Neuronal stem cell (in vitro differentiated cells): ENCODE measurements at regions not wholly inside any gene's neighbourhood (a gene's known extent, or its start where the extent isn't known, plus 50 kb on each side); places are given as distances from the start of the nearest gene placed in this dataset.
"Not testable (repeated sequence)": the region's sequence is repeated elsewhere in the genome, so short reads cannot be mapped to it uniquely, and the experiment has no call there.

Experiments
- DNase-seq: peaks from one replicate; pipeline ENCODE4 v3.0.0-alpha.2; 2013; ENCODE audit warnings: low spot score
- H2AFZ ChIP-seq: one replicate; pipeline ENCODE4 v1.6.1; 2013; ENCODE audit warnings: mild to moderate bottlenecking, low read length, inconsistent platforms
- H2AK5ac ChIP-seq: 2 replicates; pipeline ENCODE4 v1.6.1; 2013; ENCODE audit warnings: low read depth, mild to moderate bottlenecking, inconsistent platforms, low read length, moderate library complexity, mixed read lengths
- H2BK120ac ChIP-seq: 2 replicates; pipeline ENCODE4 v1.6.1; 2013; ENCODE audit warnings: low read depth, mild to moderate bottlenecking, inconsistent platforms, low read length, moderate library complexity, mixed read lengths
- H2BK12ac ChIP-seq: one replicate; pipeline ENCODE4 v1.6.1; 2013; ENCODE audit warnings: low read length, inconsistent platforms
- H2BK15ac ChIP-seq: 2 replicates; pipeline ENCODE4 v1.6.1; 2013; ENCODE audit warnings: mild to moderate bottlenecking, low read length, inconsistent platforms, mixed read lengths
- H2BK5ac ChIP-seq: one replicate; pipeline ENCODE4 v1.6.1; 2013; ENCODE audit warnings: inconsistent platforms, mild to moderate bottlenecking, low read length, moderate library complexity
- H3K14ac ChIP-seq: one replicate; pipeline ENCODE4 v1.6.1; 2013; ENCODE audit warnings: low read length, inconsistent platforms
- H3K18ac ChIP-seq: 2 replicates; pipeline ENCODE4 v1.6.1; 2013; ENCODE audit warnings: low read length, inconsistent platforms
- H3K23ac ChIP-seq: 2 replicates; pipeline ENCODE4 v1.6.1; 2013; ENCODE audit warnings: low read depth, mild to moderate bottlenecking, mixed read lengths, low read length, inconsistent platforms; ENCODE audit not compliant: poor library complexity
- H3K27ac ChIP-seq: replicated peaks from 3 replicates; pipeline ENCODE4 v1.5.1; 2013; ENCODE audit warnings: low read length, inconsistent platforms
- H3K27me3 ChIP-seq, 3 experiments: 2 replicates each; pipeline ENCODE4 v1.6.1; 2013; ENCODE audit warnings: low read length in 3 of 3, mild to moderate bottlenecking in 2 of 3, inconsistent platforms in 1 of 3, low read depth in 1 of 3, mixed read lengths in 1 of 3, moderate library complexity in 1 of 3; ENCODE audit not compliant: control insufficient read depth in 3 of 3, insufficient read depth in 3 of 3
- H3K36me3 ChIP-seq, 2 donors: replicated peaks in 1 of 2; 2 replicates each; pipeline ENCODE4 v1.6.1; 2013; ENCODE audit warnings: low read length in 2 of 2; ENCODE audit not compliant: control insufficient read depth in 2 of 2, insufficient read depth in 2 of 2
- H3K4ac ChIP-seq: 2 replicates; pipeline ENCODE4 v1.6.1; 2013; ENCODE audit warnings: inconsistent platforms, mild to moderate bottlenecking, low read length, moderate library complexity
- H3K4me1 ChIP-seq, 2 donors: 1 replicate in 1 of 2; 2 replicates in 1 of 2; pipeline ENCODE4 v1.6.1; 2013; ENCODE audit warnings: low read length in 2 of 2, low read depth in 1 of 2; ENCODE audit not compliant: control insufficient read depth in 2 of 2, insufficient read depth in 1 of 2
- H3K4me2 ChIP-seq: one replicate; pipeline ENCODE4 v1.6.1; 2013; ENCODE audit warnings: mild to moderate bottlenecking, low read length, inconsistent platforms; ENCODE audit not compliant: insufficient read depth, poor library complexity, severe bottlenecking
- H3K4me3 ChIP-seq, 2 donors: 2 replicates each; pipeline ENCODE4 v1.5.1; 2013; ENCODE audit warnings: low read length in 2 of 2, mild to moderate bottlenecking in 2 of 2, inconsistent platforms in 1 of 2, moderate library complexity in 1 of 2
- H3K79me1 ChIP-seq: one replicate; pipeline ENCODE4 v1.6.1; 2013; ENCODE audit warnings: low read depth, mild to moderate bottlenecking, inconsistent platforms, low read length, moderate library complexity
- H3K9ac ChIP-seq: one replicate; pipeline ENCODE4 v1.6.1; 2013; ENCODE audit warnings: mild to moderate bottlenecking, low read depth, low read length, inconsistent platforms; ENCODE audit not compliant: poor library complexity
- H3K9me3 ChIP-seq, 2 donors: replicated peaks in 1 of 2; 2 replicates each; pipeline versions ENCODE3 to v1.6.1; 2013; ENCODE audit warnings: low read length in 2 of 2, mild to moderate bottlenecking in 2 of 2, inconsistent platforms in 1 of 2, low read depth in 1 of 2, mixed read lengths in 1 of 2, moderate library complexity in 1 of 2; ENCODE audit not compliant: control insufficient read depth in 2 of 2, insufficient read depth in 1 of 2
- H4K8ac ChIP-seq: one replicate; pipeline ENCODE4 v1.6.1; 2013; ENCODE audit warnings: low read depth, mild to moderate bottlenecking, inconsistent platforms, low read length, moderate library complexity
- H4K91ac ChIP-seq: one replicate; pipeline ENCODE4 v1.6.1; 2013; ENCODE audit warnings: low read length, low read depth, mild to moderate bottlenecking, inconsistent platforms; ENCODE audit not compliant: poor library complexity
- WGBS, 2 donors: extraction: QIAGEN DNeasy Blood & Tissue Kit; methylation state at CpG; one replicate each; pipeline ENCODE4 v1.1.7; 2013; ENCODE audit warnings: missing lambda C conversion rate in 2 of 2, mixed read lengths in 1 of 2; ENCODE audit not compliant: insufficient read length in 2 of 2, insufficient replicate concordance in 1 of 2; ENCODE audit errors: extremely low coverage in 2 of 2; 5-methylcytosine and 5-hydroxymethylcytosine counted together

DNA sequence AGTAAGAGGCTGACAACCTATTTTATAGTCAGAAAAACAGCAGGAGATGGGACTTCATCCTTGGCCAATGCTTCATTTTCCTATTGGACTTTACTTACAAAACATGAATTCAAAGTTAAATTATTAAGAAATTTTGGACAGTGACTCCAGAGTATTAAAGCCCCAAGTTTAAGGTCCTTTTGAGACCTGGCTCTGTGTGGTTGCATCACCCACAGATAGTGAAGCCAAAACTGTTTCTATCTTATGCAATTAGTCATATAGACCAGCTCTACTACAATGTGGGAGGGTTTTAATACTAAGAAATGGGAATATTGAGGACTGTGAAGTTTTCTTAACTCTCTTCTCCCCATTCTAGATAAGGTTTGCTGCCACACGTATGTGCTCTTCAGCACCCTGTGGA is 196.7 kb upstream of the AR start:
- Histone ChIP-seq H2BK12ac (no peak overlapping the region), H3K79me1 (no peaks in the 10 kb centered on the region), H2BK5ac (no peak overlapping the region), H2AK5ac (no peak overlapping the region), H3K23ac (no peak overlapping the region), H3K9ac (no peak overlapping the region), H3K4me1 (no peaks in the 10 kb centered on the region), H3K4me3 (no peak overlapping the region), H3K27me3 (no peaks in the 10 kb centered on the region), H3K14ac (no peak overlapping the region), H2AFZ (no peak overlapping the region), H2BK15ac (no peak overlapping the region), H2BK120ac (no peak overlapping the region), H3K4ac (no peak overlapping the region), H3K36me3 (no peaks in the 10 kb centered on the region), H3K27ac (no peak overlapping the region), H4K91ac (no peak overlapping the region), H4K8ac (no peak overlapping the region), H3K4me2 (no peak overlapping the region), H3K9me3 (no peaks in the 10 kb centered on the region), H3K18ac (no peak overlapping the region)
- no peak for DNase-seq
- no CpG with 5 or more reads among the region's 1 CpG for WGBS, 2 donors

DNA sequence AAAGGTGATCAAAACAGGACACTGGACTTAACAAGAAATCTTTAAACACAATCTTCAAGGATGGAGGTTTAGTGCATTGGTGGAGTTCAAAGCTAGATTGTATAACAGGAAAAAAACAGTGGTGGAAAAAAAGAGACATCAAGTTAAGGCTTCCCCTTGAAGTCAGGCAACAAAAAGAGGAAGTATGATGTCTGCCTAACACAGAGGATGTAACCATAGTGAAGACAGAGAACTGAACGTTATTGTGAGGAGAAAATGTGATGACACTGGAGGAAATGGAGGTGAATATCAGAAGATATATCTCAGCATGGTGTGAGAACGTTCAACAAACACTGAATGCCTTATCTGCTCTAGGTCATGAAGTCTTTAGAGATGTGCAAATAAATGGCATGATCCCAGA is 192.4 kb upstream of the AR start:
- no CpG with 5 or more reads among the region's 2 CpGs for WGBS, 2 donors
- Histone ChIP-seq H4K91ac (no peak overlapping the region), H3K79me1 (no peaks in the 10 kb centered on the region), H3K14ac (no peak overlapping the region), H2BK120ac (no peak overlapping the region), H3K4me1 (no peaks in the 10 kb centered on the region), H2AFZ (no peak overlapping the region), H3K9me3 (no peaks in the 10 kb centered on the region), H3K27ac (no peak overlapping the region), H4K8ac (no peak overlapping the region), H3K27me3 (no peaks in the 10 kb centered on the region), H3K9ac (no peak overlapping the region), H3K23ac (no peak overlapping the region), H3K18ac (no peak overlapping the region), H3K4me3 (no peak overlapping the region), H2BK15ac (no peak overlapping the region), H3K4ac (no peak overlapping the region), H3K36me3 (no peaks in the 10 kb centered on the region), H2BK5ac (no peak overlapping the region), H2AK5ac (no peak overlapping the region), H3K4me2 (no peak overlapping the region), H2BK12ac (no peak overlapping the region)
- DNase-seq, result no peak

DNA sequence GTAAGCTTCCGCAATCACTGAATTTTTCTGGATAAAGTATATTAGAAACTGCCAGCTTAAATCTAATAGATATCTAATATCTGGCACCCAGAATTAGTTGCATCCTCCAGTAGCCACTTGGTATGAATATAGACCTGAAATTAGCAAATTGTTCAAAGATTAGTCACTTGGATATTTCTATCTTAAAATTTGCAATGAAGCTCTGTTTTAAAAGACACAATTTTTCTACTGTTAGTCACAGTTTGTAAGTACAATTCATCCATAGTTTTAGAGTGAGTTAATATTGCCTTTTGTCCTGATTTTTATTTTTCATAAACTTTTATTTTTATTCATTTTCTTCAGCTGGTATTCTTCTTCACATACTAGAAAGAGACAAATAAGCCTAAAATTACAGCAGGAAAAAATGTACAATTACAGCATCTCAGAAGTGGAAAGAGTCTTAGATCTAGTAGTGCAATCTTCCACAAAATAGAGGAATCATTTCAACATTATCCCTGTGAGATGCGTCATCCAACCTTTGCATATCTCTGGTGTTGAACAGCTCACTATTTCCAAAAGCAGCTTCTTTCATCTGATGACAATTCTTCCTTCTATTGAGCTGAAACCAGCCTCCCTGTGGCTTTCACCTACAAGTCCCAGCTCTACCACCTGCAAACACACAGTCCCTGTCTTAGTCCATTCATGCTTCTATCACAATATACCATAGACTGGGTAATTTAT is 190.0 kb upstream of the AR start:
- no peak overlapping the region for H3K27ac ChIP-seq
- H2AK5ac ChIP-seq, result no peak overlapping the region
- no peak overlapping the region for H2BK5ac ChIP-seq
- H3K9me3 ChIP-seq, result no peaks in the 10 kb centered on the region
- no peak overlapping the region for H3K4me2 ChIP-seq
- no peak overlapping the region for H4K91ac ChIP-seq
- H3K4me1 ChIP-seq, result no peaks in the 10 kb centered on the region
- no peak for DNase-seq
- no peak overlapping the region for H3K4ac ChIP-seq
- H2BK12ac ChIP-seq, result no peak overlapping the region
- no CpG with 5 or more reads among the region's 2 CpGs for WGBS, 2 donors
- H3K23ac ChIP-seq, result no peak overlapping the region
- no peak overlapping the region for H3K4me3 ChIP-seq
- H3K36me3 ChIP-seq, result no peaks in the 10 kb centered on the region
- no peak overlapping the region for H2BK15ac ChIP-seq
- no peak overlapping the region for H3K18ac ChIP-seq
- H2AFZ ChIP-seq, result no peak overlapping the region
- no peak overlapping the region for H3K9ac ChIP-seq
- H3K79me1 ChIP-seq, result no peaks in the 10 kb centered on the region
- no peak overlapping the region for H2BK120ac ChIP-seq
- H4K8ac ChIP-seq, result no peak overlapping the region
- no peaks in the 10 kb centered on the region for H3K27me3 ChIP-seq
- no peak overlapping the region for H3K14ac ChIP-seq

DNA sequence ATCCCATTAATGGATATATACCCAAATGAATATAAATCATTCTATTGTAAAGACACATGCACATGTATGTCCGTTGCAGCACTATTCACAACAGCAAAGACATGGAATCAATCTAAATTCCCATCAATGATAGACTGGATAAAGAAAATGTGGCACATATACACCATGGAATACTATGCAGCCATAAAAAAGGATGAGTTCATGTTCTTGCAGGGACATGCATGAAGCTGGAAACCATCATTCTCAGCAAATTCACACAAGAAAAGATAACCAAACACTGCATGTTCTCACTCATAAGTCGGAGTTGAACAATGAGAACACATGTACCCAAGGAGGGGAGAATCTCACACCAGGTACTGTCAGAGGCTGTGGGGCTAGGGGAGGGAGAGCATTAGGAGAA is 182.6 kb upstream of the AR start:
- not testable (repeated sequence) for H3K4me3 ChIP-seq, DNase-seq, H4K91ac ChIP-seq, H3K79me1 ChIP-seq, H3K9me3 ChIP-seq, H3K9ac ChIP-seq, H3K4me1 ChIP-seq, H3K4me2 ChIP-seq, H3K23ac ChIP-seq, H2AK5ac ChIP-seq, H3K27ac ChIP-seq, H3K14ac ChIP-seq, H2AFZ ChIP-seq, H2BK120ac ChIP-seq, H3K4ac ChIP-seq, H3K27me3 ChIP-seq, H4K8ac ChIP-seq, H3K18ac ChIP-seq, H2BK15ac ChIP-seq, H3K36me3 ChIP-seq, H2BK5ac ChIP-seq, H2BK12ac ChIP-seq
- no CpG with 5 or more reads among the region's 2 CpGs for WGBS, 2 donors
